DMS 273 (cell line): ENCODE measurements at regions not wholly inside any gene's neighbourhood (a gene's known extent, or its start where the extent isn't known, plus 50 kb on each side); places are given as distances from the start of the nearest gene placed in this dataset.
A peak's percentile ranks its signal among the peaks of the same experiment; 100 is the strongest.
"Not testable (repeated sequence)": the region's sequence is repeated elsewhere in the genome, so short reads cannot be mapped to it uniquely, and the experiment has no call there.

Experiments used
- DNase-seq: peaks from one replicate; lab custom pipeline; 2025; ENCODE audit not compliant: unreplicated experiment; lab: John Stamatoyannopoulos, UW

DNA sequence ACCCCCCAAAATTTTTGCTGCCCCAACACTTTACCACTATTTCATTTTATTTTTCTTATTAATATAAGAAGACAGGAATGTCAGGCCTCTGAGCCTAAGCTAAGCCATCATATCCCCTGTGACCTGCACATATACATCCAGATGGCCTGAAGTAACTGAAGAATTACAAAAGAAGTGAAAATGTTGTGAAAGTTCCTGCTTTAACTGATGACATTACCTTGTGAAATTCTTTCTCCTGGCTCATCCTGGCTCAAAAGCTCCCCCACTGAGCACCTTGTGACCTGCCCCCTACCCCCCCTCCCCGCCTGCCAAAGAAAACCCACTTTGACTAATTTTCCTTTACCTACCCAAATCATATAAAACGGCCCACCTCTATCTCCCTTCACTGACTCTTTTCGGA lies 200.3 kb upstream of the FKBP1C start:
- DNase-seq: not testable (repeated sequence)

DNA sequence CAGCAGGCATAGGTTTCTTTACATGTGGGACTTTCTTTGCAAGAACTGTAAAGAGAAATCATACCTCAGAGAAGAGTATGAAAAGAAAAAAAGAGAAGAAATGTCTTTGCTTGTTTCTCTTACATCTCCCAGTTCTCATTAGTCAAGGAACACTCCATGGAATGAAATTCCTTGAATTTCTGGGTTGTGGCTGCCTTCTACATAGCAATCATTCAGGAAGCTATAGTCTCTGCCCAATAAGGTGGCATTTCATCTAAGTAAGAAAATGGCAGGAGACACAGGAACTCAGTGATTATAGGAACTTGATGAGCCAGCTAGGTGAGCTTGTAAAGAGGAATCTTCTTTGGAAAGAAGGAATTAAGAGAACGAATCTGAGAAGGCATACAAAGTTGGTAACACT lies 197.0 kb upstream of the FKBP1C start:
- DNase-seq: no peak

DNA sequence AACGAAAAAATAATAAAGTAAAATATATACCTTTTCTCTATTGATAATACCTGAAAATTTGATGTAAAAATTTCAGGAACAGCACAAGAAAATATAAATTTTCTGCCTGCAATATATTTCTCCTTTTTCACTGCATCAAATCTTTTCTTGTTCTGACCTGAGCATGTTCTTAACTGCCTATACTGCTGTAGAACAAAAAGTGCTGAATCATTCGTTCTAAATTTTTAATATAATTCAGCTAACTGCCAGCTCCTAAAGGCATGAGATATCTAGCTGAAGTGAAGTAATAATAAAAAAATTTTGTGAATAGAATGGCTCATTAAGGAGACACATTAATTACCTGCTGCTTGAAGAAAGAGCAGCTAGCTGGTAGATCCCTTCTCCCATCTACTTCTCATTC lies 188.6 kb upstream of the FKBP1C start:
- DNase-seq: no peak

DNA sequence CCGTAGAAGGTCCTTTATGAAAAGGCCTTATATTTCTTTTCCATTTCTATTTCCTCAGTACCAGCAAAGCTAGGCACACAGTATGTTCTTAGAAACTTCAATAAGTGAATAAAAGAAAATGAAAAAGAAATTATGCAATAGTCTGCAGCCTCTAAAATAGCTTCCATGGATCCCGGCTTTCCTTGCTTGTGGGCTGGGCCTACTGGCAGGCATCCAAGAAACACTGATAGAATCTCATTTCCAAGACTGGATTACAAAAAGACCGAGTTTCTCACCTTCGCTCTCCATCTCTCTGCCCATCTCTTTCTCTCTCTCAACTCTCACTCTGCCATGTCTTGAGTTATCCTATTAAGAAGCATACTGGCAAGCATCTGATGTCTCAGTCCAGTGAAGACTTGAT lies 187.5 kb upstream of the FKBP1C start:
- DNase-seq: no peak

DNA sequence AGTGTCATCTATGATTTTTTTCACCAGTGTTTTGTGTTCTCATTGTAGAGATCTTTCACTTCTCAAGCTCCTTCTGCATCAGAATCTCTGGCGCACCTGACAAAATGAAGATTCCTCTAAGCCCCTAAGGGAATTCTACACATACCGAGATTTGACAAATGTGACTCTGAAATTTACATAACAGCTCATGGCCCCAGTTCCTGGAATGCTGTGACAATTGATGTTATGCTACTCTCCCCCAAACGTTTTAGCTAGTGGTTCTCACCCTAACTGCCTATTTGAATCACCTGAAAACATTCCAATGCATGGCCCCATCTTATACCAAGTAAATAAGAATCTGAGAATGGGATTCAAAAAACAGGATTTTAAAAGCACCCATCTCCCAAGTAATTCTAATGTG lies 162.1 kb upstream of the FKBP1C start:
- DNase-seq: no peak

DNA sequence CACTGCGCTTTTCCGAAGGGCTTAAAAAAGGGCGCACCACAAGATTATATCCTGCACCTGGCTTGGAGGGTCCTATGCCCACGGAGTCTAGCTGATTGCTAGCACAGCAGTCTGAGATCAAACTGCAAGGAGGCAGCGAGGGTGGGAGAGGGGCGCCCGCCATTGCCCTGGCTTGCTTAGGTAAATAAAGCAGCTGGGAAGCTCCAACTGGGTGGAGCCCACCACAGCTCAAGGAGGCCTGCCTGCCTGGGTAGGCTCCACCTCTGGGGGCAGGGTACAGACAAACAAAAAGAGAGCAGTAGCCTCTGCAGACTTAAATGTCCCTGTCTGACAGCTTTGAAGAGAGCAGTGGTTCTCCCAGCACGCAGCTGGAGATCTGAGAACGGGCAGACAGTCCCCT lies 158.1 kb upstream of the FKBP1C start:
- not testable (repeated sequence) for DNase-seq

DNA sequence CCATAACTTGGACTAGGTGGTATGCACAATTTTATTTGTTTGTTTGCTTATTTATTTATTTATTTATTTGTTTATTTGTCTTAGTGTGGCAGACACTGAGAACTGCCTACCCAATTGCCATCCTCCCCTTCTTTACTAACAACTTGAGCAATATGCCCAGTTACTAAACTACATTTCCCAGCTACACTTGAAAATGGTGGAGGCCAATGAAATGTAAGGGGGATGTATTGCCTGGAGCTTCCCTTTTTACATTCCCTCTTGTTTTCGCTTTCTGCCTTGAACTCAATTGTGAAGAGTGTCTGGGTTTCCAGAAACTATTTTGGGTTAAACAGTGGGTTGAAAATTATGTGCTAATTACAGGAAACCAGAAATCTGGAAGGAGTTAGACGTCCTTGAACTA lies 152.7 kb upstream of the FKBP1C start:
- no peak for DNase-seq

DNA sequence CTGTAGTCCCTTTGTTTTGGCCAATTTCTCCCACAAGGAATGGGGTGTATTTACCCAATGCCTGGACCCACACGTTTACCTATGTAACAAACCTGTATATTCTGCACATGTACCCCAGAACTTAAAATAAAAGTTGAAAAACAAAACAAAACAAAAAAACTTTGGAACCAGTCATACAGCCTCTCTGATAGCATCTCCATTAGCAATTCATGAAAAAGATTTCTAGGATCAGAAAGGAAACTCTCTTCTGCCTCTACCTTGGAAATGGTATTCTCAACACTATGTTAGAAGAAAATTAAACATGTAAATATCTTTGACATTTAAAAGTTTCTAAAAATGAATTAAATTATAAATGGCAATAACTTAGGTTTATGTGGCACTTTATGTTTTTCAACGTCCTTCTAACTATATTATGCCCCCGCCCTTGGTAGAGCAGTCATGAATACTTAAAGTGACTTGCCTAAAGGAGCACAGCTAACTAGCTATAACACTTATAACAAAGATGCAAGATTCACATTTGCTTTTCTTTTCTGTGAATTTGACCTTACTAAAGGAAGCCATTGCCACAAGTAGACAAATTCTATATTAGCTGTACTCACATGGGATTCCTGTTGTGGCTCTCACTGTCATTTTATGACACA lies 147.5 kb upstream of the FKBP1C start:
- no peak for DNase-seq

DNA sequence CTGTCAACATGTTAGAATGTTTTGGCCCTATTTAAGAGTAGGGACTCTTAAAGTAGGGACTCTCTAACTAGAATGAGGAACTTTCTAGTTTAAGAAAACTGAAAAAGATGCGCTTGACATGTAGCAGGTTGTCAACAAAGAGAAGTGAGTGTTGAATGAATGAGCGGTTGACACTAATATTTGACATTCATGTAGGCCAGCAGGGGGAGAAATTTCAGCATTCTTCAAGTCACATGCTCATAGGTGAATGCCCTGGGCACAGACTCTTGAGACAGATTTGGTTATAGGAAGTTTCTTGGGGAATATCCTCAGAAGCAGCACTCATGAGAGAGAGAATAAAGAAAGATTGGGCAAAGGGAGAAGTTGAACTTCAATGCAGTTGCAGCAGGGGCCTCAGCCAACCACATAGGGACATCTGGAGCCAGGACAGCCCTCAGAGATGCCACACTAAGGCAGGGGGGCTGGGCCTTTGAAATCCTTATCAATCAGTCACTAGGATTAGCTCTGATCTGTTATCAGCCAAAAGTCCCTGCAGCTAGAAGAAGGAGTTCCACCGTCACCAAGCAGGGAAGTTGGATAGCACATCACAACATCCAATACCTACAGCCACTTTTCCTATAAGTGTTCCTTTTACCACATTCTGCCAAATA lies 145.1 kb upstream of the FKBP1C start:
- DNase-seq: peak; percentile 25

DNA sequence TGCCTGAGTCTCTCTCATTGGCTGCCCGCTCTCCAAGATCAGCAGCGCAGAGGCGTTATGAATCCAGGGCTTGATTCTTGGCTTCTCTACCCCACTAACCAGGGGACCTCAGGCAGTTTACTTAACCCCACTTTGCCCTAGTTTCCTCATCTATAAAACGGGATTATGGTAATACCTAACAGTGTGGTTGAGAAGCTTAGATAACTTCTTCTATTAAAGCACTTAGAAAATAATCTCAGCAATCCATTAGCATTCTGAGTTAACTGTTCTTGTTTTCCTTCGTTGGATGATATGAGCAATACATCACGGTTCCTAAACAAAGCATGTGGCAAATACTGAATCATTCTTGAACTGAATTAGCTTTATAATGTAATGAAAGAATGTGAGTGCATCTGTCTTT lies 116.3 kb upstream of the FKBP1C start:
- DNase-seq: no peak

DNA sequence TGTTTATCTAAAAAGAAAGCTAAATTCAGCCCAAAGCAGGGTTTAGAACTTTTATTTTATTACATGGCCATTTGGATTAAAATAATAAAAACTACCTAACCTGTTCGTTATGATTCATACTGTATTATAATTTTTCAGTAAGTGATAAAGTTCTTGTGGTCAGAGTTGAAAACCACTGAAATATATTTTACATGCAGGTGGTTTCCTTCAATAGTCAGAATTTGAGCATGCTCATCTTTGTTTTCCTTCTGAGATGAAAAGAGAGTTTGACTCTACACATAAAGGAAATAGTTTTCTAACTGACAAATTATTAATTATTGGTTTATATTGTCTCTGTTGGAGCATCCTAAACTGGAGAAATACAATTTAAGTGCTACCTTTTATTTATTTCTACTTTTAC lies 114.0 kb upstream of the FKBP1C start:
- DNase-seq: no peak

DNA sequence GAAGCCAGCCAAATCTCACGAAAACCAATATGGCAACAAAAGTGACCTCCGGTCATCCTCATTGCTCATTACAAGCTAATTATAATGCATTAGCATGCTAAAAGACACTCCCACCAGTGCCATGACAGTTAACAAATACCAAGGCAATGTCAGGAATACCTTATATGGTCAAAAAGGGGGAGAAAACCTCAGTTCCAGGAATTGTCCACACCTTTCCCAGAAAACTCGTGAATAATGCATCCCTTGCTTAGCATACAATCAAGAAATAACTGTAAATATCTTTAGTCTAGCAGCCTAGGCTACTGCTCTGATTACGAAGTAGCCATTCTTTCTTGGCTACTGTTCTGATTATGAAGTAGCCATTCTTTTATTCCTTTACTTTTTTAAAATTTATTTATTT lies 112.5 kb upstream of the FKBP1C start:
- DNase-seq: no peak

DNA sequence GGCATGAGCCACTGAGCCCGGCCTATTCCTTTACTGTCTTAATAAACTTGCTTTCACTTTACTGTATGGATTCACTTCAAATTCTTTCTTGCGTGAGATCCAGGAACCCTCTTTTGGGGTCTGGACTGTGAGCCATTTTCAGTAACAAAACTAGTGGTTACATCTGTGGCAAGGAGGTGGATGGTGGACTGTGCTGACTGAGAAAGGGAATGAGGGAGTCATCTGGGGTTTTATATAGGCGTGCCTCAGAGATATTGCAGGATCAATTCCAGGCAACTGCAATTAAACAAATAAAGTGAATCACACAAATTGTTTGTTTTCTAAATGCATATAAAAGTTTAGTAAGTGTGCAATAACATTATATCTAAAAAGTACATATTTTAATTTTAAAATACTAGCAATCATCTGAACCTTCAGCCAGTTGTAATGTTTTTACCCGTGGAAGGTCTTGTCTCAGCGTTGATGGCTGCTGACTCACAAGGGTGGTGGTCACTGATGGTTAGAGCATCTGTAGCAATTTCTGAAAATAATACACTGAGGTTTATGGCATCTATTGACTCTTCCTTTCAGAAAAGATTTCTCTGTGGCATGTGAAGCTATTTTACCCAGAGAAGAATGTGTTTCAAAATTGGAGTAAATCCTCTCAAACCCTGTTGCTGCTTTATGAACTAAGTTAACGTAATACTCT lies 111.4 kb upstream of the FKBP1C start:
- no peak for DNase-seq

DNA sequence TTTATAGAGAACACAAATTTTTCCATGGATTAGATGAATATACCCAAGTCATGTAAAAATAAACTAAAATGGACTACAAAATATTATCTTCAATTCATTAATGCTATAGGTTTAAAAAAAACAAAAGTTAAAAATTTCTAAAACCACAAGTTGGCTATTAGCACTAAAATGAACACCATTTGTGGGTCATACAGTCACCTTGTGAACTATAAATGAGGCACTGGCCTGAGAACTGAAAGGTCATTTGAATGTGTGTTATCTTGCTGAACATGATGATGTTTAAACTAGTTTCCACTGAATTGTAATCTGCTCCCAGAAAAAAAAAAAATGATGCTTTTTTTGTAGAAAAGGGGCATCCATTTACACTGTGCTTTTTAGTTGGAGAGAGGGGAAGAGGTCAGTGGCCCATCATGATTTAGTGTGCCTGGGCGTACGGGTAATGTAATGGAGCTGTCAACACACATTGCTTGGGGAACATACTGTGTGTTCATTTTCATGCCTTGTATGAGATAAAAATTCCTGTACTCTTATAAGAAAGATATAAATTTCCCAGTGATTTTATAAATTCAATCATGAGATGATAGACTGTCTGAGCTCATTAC lies 96.6 kb upstream of the FKBP1C start:
- DNase-seq: no peak

DNA sequence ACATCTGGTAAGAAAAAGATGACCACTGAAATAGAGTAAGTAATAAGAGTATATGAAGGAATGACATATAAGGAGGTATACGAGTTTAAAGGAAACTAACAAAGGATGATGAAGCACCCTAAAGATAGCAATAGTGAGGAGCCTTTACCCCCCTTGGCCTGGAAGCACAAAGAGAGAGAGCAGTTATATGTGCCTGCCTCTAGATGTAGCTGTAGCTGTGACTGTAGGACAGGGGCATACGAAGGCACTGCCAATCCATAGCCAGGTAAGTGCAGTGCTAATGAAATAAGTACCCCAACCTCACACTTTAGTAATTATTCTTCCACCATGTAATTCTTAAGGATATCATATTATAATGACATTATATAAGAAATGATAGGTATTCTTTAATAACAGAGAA lies 90.1 kb upstream of the FKBP1C start:
- no peak for DNase-seq

DNA sequence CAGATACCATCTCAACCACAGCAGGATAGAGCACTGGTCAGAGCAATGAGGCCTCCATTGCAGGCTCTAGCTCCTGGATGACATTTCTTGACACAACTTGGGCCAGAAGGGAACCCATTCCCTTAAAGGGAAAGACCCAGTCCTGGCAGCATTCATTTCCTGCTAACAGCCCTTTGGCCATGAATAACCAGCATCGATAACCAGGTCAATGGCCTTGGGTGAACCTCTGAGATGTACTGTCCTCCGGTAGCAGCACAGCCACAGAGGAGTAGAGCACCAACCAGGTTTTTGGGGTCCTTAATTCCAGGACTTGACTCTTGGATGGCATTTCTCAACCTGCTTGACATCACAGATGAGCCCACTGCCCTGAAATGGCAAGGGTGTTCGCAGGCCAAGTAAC lies 71.2 kb upstream of the FKBP1C start:
- no peak for DNase-seq

DNA sequence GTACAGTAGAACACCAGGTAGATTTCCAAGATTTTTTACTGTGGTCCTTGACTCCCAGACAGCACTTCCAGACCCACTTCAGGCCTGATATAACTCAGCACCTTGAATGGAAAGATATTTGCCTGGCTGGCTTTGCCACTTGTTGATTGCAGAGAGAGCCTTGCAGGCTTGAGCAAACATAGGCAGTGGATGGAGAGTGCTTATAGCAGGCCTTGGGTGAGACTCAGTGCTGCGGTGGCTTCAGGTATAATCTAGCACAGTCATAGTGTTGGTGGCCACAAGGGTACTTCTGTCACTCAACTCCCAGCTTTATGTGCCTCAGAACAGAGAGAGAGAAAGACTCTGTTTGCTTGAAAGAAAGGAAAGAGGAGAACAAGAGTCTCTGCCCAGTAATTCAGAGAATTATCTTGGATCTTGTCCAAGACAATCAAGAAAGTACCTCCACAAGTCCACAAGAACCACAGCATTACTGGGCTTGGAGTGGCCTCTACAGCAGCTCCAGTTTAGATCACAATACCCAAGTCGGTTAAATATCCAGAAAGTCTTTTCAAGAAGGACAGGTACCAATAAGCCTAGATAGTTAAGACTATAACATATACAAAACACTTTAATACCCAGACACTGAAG lies 70.5 kb upstream of the FKBP1C start:
- DNase-seq: no peak

DNA sequence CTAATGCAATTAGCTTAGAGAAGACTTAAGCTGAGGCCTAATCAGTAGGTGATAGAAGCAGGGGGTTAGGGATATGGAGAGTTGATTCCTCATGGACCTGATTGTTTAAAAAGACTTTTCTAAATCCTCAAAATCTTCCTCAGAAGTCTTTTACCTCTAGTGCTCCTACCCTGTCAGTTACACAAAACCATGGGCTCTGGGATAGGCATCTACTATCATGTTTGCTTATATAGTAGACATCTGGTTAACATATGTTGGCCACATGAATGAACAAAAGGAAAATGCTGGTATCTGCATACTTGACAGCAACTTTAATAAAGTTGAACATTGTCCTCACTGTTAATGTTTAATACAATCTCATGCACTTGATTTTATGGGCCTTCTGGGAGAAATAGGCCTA lies 61.5 kb upstream of the FKBP1C start:
- DNase-seq: no peak

DNA sequence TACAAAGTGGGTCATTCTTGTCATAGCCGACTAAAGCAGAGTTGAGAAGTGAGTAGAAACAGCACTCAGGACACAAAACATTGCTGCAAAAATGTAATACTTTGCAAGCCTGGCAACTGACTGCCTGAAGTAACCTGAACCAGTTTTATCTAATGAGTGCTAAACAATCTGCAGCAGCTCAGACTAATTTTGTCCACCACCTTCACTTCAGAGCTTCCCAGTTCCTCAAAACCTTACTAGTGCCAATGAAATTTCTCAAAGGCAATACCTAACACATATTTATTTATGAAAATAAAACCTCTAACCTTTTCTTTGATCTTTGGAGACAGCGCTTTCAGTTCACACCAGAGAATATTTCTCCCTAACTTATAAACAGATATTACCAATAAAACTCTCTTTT lies 56.7 kb upstream of the FKBP1C start:
- no peak for DNase-seq
